GM18907 (cell line): ENCODE measurements at regions not wholly inside any gene's neighbourhood (a gene's known extent, or its start where the extent isn't known, plus 50 kb on each side); places are given as distances from the start of the nearest gene placed in this dataset.
"Not testable (repeated sequence)": the region's sequence is repeated elsewhere in the genome, so short reads cannot be mapped to it uniquely, and the experiment has no call there.

Experiments
- ATAC-seq: cut with Tn5 transposase; IDR thresholded peaks from one replicate; pipeline ENCODE4 v1.9.1; 2021; ENCODE audit warnings: mild to moderate bottlenecking, moderate library complexity; ENCODE audit not compliant: unreplicated experiment

- not testable (repeated sequence) for ATAC-seq
These were observed 1520.7 kb upstream of the TPTE start for GRCh38 chr21:9000671-9001070.

GRCh38 chr21:9001890-9002663, 1519.3 kb upstream of the TPTE start:
- ATAC-seq, result not testable (repeated sequence)

- ATAC-seq, result not testable (repeated sequence)
These were observed 1517.2 kb upstream of the TPTE start for GRCh38 chr21:9003909-9004814.

- not testable (repeated sequence) for ATAC-seq
These were observed 1516.4 kb upstream of the TPTE start for GRCh38 chr21:9004815-9005518.

- ATAC-seq, result not testable (repeated sequence)
These were observed 1515.7 kb upstream of the TPTE start for GRCh38 chr21:9005671-9006070.

- not testable (repeated sequence) for ATAC-seq
These were observed 1515.3 kb upstream of the TPTE start for GRCh38 chr21:9006111-9006510.

- not testable (repeated sequence) for ATAC-seq
These were observed 1514.6 kb upstream of the TPTE start for GRCh38 chr21:9006553-9007323.

GRCh38 chr21:9008636-9009035, 1512.7 kb upstream of the TPTE start:
- no peak for ATAC-seq

- ATAC-seq, result not testable (repeated sequence)
These were observed 1511.9 kb upstream of the TPTE start for GRCh38 chr21:9009267-9010016.

GRCh38 chr21:9010121-9010795, 1511.1 kb upstream of the TPTE start:
- not testable (repeated sequence) for ATAC-seq

GRCh38 chr21:9010936-9011890, 1510.2 kb upstream of the TPTE start:
- not testable (repeated sequence) for ATAC-seq

- not testable (repeated sequence) for ATAC-seq
These were observed 1509.5 kb upstream of the TPTE start for GRCh38 chr21:9011916-9012315.

- not testable (repeated sequence) for ATAC-seq
These were observed 1507.7 kb upstream of the TPTE start for GRCh38 chr21:9013502-9014242.

- ATAC-seq, result not testable (repeated sequence)
These were observed 1507.1 kb upstream of the TPTE start for GRCh38 chr21:9014243-9014734.

GRCh38 chr21:9015483-9016197, 1505.7 kb upstream of the TPTE start:
- not testable (repeated sequence) for ATAC-seq

GRCh38 chr21:9017206-9017605, 1504.2 kb upstream of the TPTE start:
- not testable (repeated sequence) for ATAC-seq
